CD4-positive, CD25-positive, alpha-beta regulatory T cell (primary cell): ENCODE measurements at regions not wholly inside any gene's neighbourhood (a gene's known extent, or its start where the extent isn't known, plus 50 kb on each side); places are given as distances from the start of the nearest gene placed in this dataset.

Experiments used
- ATAC-seq, 2 donors: fragments of 150-1000 bp; cut with Tn5 transposase; one replicate each; pipeline ENCODE4 v1.10.0; 2021; ENCODE audit warnings: low read depth in 2 of 2, moderate number of reproducible peaks in 2 of 2, moderate library complexity in 1 of 2
- DNase-seq, 3 donors: peaks; one replicate each; pipeline versions ENCODE4 v3.0.0 to v3.0.0-alpha.2; 2012 to 2022; ENCODE audit warnings: mixed read lengths in 1 of 3
- H3K27ac ChIP-seq: one replicate; pipeline ENCODE4 v1.7.0; 2013; ENCODE audit warnings: mild to moderate bottlenecking, low read length; ENCODE audit not compliant: insufficient read depth, poor library complexity, severe bottlenecking
- H3K27me3 ChIP-seq: one replicate; pipeline ENCODE4 v1.7.0; 2013; ENCODE audit warnings: low read length; ENCODE audit not compliant: control insufficient read depth, insufficient read depth
- H3K36me3 ChIP-seq: one replicate; pipeline ENCODE4 v1.7.0; 2013; ENCODE audit warnings: mild to moderate bottlenecking, low read length, moderate library complexity; ENCODE audit not compliant: control insufficient read depth, insufficient read depth
- H3K4me1 ChIP-seq: 2 replicates; pipeline ENCODE4 v1.7.0; 2013; ENCODE audit warnings: mild to moderate bottlenecking, low read length; ENCODE audit not compliant: insufficient read depth, control insufficient read depth, poor library complexity, severe bottlenecking
- H3K4me3 ChIP-seq: one replicate; pipeline ENCODE4 v1.7.0; 2013; ENCODE audit warnings: low read depth, mild to moderate bottlenecking, low read length, moderate library complexity
- H3K9me3 ChIP-seq, 2 experiments: 1 replicate in 1 of 2; 2 replicates in 1 of 2; pipeline ENCODE4 v1.7.0; 2013; ENCODE audit warnings: low read length in 2 of 2, mild to moderate bottlenecking in 1 of 2, moderate library complexity in 1 of 2; ENCODE audit not compliant: control insufficient read depth in 2 of 2
- H3K27ac Mint-ChIP-seq, 3 donors: one replicate each; pipeline ENCODE4 v1.8.0; 2020 to 2022; ENCODE audit warnings: mild to moderate bottlenecking in 3 of 3, mixed read lengths in 3 of 3, moderate library complexity in 2 of 3
- H3K27me3 Mint-ChIP-seq: one replicate; pipeline ENCODE4 v1.8.0; 2022; ENCODE audit warnings: mild to moderate bottlenecking, mixed read lengths
- H3K36me3 Mint-ChIP-seq: one replicate; pipeline ENCODE4 v1.8.0; 2020; ENCODE audit warnings: mixed read lengths
- H3K4me1 Mint-ChIP-seq, 4 donors: one replicate each; pipeline ENCODE4 v1.8.0; 2020 to 2022; ENCODE audit warnings: mixed read lengths in 4 of 4, mild to moderate bottlenecking in 1 of 4
- H3K4me3 Mint-ChIP-seq, 4 donors: one replicate each; pipeline ENCODE4 v1.8.0; 2020 to 2022; ENCODE audit warnings: mild to moderate bottlenecking in 4 of 4, mixed read lengths in 4 of 4, moderate library complexity in 3 of 4
- H3K9me3 Mint-ChIP-seq, 7 donors: one replicate each; pipeline ENCODE4 v1.8.0; 2020 to 2022; ENCODE audit warnings: mixed read lengths in 7 of 7, mild to moderate bottlenecking in 3 of 7, moderate library complexity in 2 of 7

GRCh38 chr6:122524056-122524455, 52.4 kb upstream of the SERINC1 start:
- no peaks in the 10 kb centered on the region for H3K4me1 ChIP-seq
- H3K27ac Mint-ChIP-seq, result no peak overlapping the region
- no peaks in the 10 kb centered on the region for H3K36me3 ChIP-seq
- no peaks in the 10 kb centered on the region for H3K4me1 Mint-ChIP-seq
- peaks cover 8% of the 10 kb centered on the region for H3K27me3 ChIP-seq
- no peak for DNase-seq
- peaks cover 25% of the 10 kb centered on the region for H3K27me3 Mint-ChIP-seq
- H3K27ac ChIP-seq, result no peak overlapping the region
- H3K4me3 Mint-ChIP-seq, result peak overlapping the region in 1 of 4 donors; percentile 86
- H3K36me3 Mint-ChIP-seq, result peaks cover 3% of the 10 kb centered on the region
- H3K9me3 ChIP-seq, result no peaks in the 10 kb centered on the region
- H3K4me3 ChIP-seq, result no peak overlapping the region
- peaks cover 0 to 6% (median 0%) of the 10 kb centered on the region in 7 donors for H3K9me3 Mint-ChIP-seq
- no peak for ATAC-seq

DNA sequence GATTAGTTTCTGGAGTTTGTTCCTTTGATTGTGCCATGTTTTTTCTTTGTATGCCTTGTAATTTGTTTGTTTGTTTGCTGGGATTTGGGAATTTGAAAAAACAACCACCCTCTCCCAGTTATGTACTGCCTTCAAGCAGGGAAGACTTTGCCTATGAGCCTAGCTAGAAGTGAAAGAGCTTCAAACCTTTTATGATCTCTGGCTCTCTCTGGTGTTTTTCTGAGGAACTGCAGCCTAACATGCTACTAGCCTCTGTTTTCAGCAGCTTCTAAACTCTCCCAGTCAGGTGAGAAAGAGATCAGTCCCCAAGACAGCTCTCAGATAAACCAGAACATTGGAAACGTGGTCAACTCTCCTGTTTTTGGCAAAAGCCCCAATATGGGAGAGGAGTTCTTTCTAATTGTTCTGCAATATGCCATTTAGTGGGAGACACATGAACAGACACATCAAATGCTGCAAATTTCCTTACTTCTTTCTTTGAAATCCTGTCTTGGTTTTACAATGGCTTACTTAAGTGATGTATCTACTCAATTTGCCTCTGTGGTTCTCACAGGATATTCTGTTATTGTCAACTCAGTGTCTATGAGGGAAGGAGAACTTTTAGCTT, 58.9 kb upstream of the SERINC1 start:
- peaks cover 0 to 2% (median 0%) of the 10 kb centered on the region in 7 donors for H3K9me3 Mint-ChIP-seq
- H3K36me3 Mint-ChIP-seq, result no peaks in the 10 kb centered on the region
- H3K27me3 Mint-ChIP-seq, result peaks cover 38% of the 10 kb centered on the region
- Histone ChIP-seq H3K4me3 (no peak overlapping the region), H3K27ac (no peak overlapping the region), H3K27me3 (peaks cover 5% of the 10 kb centered on the region), H3K9me3 (no peaks in the 10 kb centered on the region), H3K4me1 (no peaks in the 10 kb centered on the region), H3K36me3 (no peaks in the 10 kb centered on the region)
- ATAC-seq (peak; percentile 80 to 82), DNase-seq (peak; percentile 34 to 70 (median 69))
- H3K4me1 Mint-ChIP-seq, result no peaks in the 10 kb centered on the region
- H3K27ac Mint-ChIP-seq, result no peak overlapping the region
- H3K4me3 Mint-ChIP-seq, result no peak overlapping the region

GRCh38 chr6:122548281-122548680, 61.9 kb upstream of the PKIB start:
- H3K4me1 ChIP-seq, result no peaks in the 10 kb centered on the region
- no peaks in the 10 kb centered on the region for H3K9me3 Mint-ChIP-seq
- H3K4me3 ChIP-seq, result no peak overlapping the region
- ATAC-seq, result no peak
- H3K9me3 ChIP-seq, result no peaks in the 10 kb centered on the region
- H3K27ac ChIP-seq, result no peak overlapping the region
- peaks cover 6% of the 10 kb centered on the region for H3K27me3 Mint-ChIP-seq
- no peak overlapping the region for H3K4me3 Mint-ChIP-seq
- H3K27me3 ChIP-seq, result no peaks in the 10 kb centered on the region
- H3K36me3 Mint-ChIP-seq, result no peaks in the 10 kb centered on the region
- H3K27ac Mint-ChIP-seq, result no peak overlapping the region
- DNase-seq, result no peak
- H3K36me3 ChIP-seq, result no peaks in the 10 kb centered on the region
- no peaks in the 10 kb centered on the region for H3K4me1 Mint-ChIP-seq

GRCh38 chr6:122548820-122549219, 61.4 kb upstream of the PKIB start:
- H3K9me3 Mint-ChIP-seq, result no peaks in the 10 kb centered on the region
- Histone ChIP-seq H3K36me3 (no peaks in the 10 kb centered on the region), H3K4me3 (no peak overlapping the region), H3K27ac (no peak overlapping the region), H3K4me1 (no peaks in the 10 kb centered on the region), H3K9me3 (no peaks in the 10 kb centered on the region), H3K27me3 (no peaks in the 10 kb centered on the region)
- H3K36me3 Mint-ChIP-seq, result no peaks in the 10 kb centered on the region
- peaks cover 6% of the 10 kb centered on the region for H3K27me3 Mint-ChIP-seq
- DNase-seq (no peak), ATAC-seq (no peak)
- no peak overlapping the region for H3K4me3 Mint-ChIP-seq
- H3K4me1 Mint-ChIP-seq, result no peaks in the 10 kb centered on the region
- no peak overlapping the region for H3K27ac Mint-ChIP-seq

- H3K27ac ChIP-seq, result no peak overlapping the region
- no peaks in the 10 kb centered on the region for H3K27me3 ChIP-seq
- no peaks in the 10 kb centered on the region for H3K4me1 ChIP-seq
- no peaks in the 10 kb centered on the region for H3K9me3 ChIP-seq
- Mint-ChIP-seq H3K27me3 (peaks cover 6% of the 10 kb centered on the region), H3K9me3 (peaks cover 0 to 6% (median 0%) of the 10 kb centered on the region in 7 donors), H3K4me1 (no peaks in the 10 kb centered on the region), H3K4me3 (no peak overlapping the region), H3K36me3 (no peaks in the 10 kb centered on the region), H3K27ac (no peak overlapping the region)
- DNase-seq (no peak), ATAC-seq (no peak)
- H3K36me3 ChIP-seq, result no peaks in the 10 kb centered on the region
- H3K4me3 ChIP-seq, result no peak overlapping the region
Observed at GRCh38 chr6:122553697-122554096, 56.5 kb upstream of the PKIB start.

- Histone ChIP-seq H3K9me3 (no peaks in the 10 kb centered on the region), H3K4me3 (no peak overlapping the region), H3K27ac (no peak overlapping the region), H3K4me1 (no peaks in the 10 kb centered on the region), H3K27me3 (no peaks in the 10 kb centered on the region), H3K36me3 (no peaks in the 10 kb centered on the region)
- Mint-ChIP-seq H3K4me3 (no peak overlapping the region), H3K36me3 (no peaks in the 10 kb centered on the region), H3K27ac (no peak overlapping the region), H3K4me1 (no peaks in the 10 kb centered on the region), H3K27me3 (peaks cover 6% of the 10 kb centered on the region), H3K9me3 (peaks cover 0 to 8% (median under 1%) of the 10 kb centered on the region in 7 donors)
- DNase-seq, result no peak
- ATAC-seq, result no peak
Observed at GRCh38 chr6:122555561-122555960, 54.6 kb upstream of the PKIB start.

DNA sequence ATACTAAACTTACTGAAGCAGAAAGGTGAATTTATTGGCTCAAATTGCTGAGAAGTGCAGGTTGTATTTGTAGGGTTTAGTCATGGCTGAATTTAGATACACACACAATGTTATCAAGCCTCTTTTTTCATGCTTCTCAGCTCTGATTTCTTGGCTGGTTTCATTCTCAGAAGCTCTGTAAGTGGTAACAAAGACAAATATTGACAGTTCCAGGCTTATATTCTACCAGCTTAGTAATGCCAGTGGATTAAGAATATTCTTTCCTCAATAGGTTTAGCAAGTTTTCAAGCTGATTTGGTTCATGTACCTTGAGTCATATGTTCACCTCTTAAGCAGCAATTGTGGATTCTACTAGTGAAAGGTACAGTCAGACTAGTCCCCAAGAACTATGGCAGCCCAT, 52.1 kb upstream of the PKIB start:
- Mint-ChIP-seq H3K27me3 (no peaks in the 10 kb centered on the region), H3K4me3 (no peak overlapping the region), H3K27ac (no peak overlapping the region), H3K9me3 (peaks cover 0 to 13% (median 10%) of the 10 kb centered on the region in 7 donors), H3K4me1 (no peaks in the 10 kb centered on the region), H3K36me3 (no peaks in the 10 kb centered on the region)
- DNase-seq, result no peak
- H3K4me1 ChIP-seq, result no peaks in the 10 kb centered on the region
- H3K4me3 ChIP-seq, result no peak overlapping the region
- H3K36me3 ChIP-seq, result no peaks in the 10 kb centered on the region
- no peak for ATAC-seq
- H3K27me3 ChIP-seq, result no peaks in the 10 kb centered on the region
- H3K9me3 ChIP-seq, result peaks cover 0 to 7% of the 10 kb centered on the region in 2 experiments
- no peak overlapping the region for H3K27ac ChIP-seq
